ENCODE measurements at regions not wholly inside any gene's neighbourhood (a gene's known extent, or its start where the extent isn't known, plus 50 kb on each side); places are given as distances from the start of the nearest gene placed in this dataset.

GRCh38 chr3:28022916-28023315, 218.5 kb upstream of the CMC1 start:
- Histone ChIP-seq H3K27ac (ENCODE audit: low read length) (no peak overlapping the region), H4K20me1 (ENCODE audit: insufficient read depth) (no peaks in the 10 kb centered on the region), H3K9me3 (ENCODE audit: low read length) (no peaks in the 10 kb centered on the region), H3K36me3 (ENCODE audit: insufficient read depth, low read length) (no peaks in the 10 kb centered on the region), H2AFZ (ENCODE audit: low read depth, low read length) (no peak overlapping the region), H3F3A (ENCODE audit: insufficient read depth, low read length, poor library complexity, severe bottlenecking) (no peaks in the 10 kb centered on the region), H3K27me3 (ENCODE audit: insufficient read depth, low read depth, low read length) (no peaks in the 10 kb centered on the region), H3K9ac (ENCODE audit: low read length) (no peak overlapping the region), H3K9me2 (ENCODE audit: insufficient read depth, low read length) (no peaks in the 10 kb centered on the region), H3K4me3 (ENCODE audit: low read length) (no peak overlapping the region), H3K4me2 (ENCODE audit: low read length) (no peak overlapping the region), H3K79me2 (replicated peaks; ENCODE audit: insufficient read depth, low read length) (no peaks in the 10 kb centered on the region)
- TF ChIP-seq SMC3 (conservative IDR thresholded peaks at IDR 0.05; ENCODE audit: poor library complexity) = no peak
- no peak for TF ChIP-seq REST (IDR thresholded peaks at IDR 0.05; ENCODE audit: borderline replicate concordance)
- no peak for TF ChIP-seq MXI1 (conservative IDR thresholded peaks at IDR 0.05; ENCODE audit: poor library complexity, severe bottlenecking)
- TF ChIP-seq EP300 (conservative IDR thresholded peaks at IDR 0.05; ENCODE audit: poor library complexity, severe bottlenecking) = no peak
- no peak for TF ChIP-seq CTCF (IDR thresholded peaks at IDR 0.05; ENCODE audit: poor library complexity, severe bottlenecking)
- TF ChIP-seq TAF1 (IDR thresholded peaks at IDR 0.05; ENCODE audit: low read depth) = no peak
- TF ChIP-seq EZH2 (IDR thresholded peaks at IDR 0.05; ENCODE audit: borderline replicate concordance, insufficient read depth, low read length, poor library complexity, severe bottlenecking) = no peak
- no peak for TF ChIP-seq RAD21 (conservative IDR thresholded peaks at IDR 0.05)
- TF ChIP-seq POLR2AphosphoS5 (IDR thresholded peaks at IDR 0.05) = no peak

- H3K27ac ChIP-seq (ENCODE audit: low read length) = no peak overlapping the region
- no peaks in the 10 kb centered on the region for H3K79me2 ChIP-seq (replicated peaks; ENCODE audit: insufficient read depth, low read length)
- H3F3A ChIP-seq (ENCODE audit: insufficient read depth, low read length, poor library complexity, severe bottlenecking) = no peaks in the 10 kb centered on the region
- no peaks in the 10 kb centered on the region for H3K9me3 ChIP-seq (ENCODE audit: low read length)
- H3K9me2 ChIP-seq (ENCODE audit: insufficient read depth, low read length) = no peaks in the 10 kb centered on the region
- no peaks in the 10 kb centered on the region for H3K27me3 ChIP-seq (ENCODE audit: insufficient read depth, low read depth, low read length)
- H3K9ac ChIP-seq (ENCODE audit: low read length) = no peak overlapping the region
- TF ChIP-seq POLR2AphosphoS5 (IDR thresholded peaks at IDR 0.05) (no peak), SMC3 (conservative IDR thresholded peaks at IDR 0.05; ENCODE audit: poor library complexity) (no peak), EP300 (conservative IDR thresholded peaks at IDR 0.05; ENCODE audit: poor library complexity, severe bottlenecking) (no peak)
- no peak overlapping the region for H3K4me3 ChIP-seq (ENCODE audit: low read length)
- no peak overlapping the region for H2AFZ ChIP-seq (ENCODE audit: low read depth, low read length)
- H3K36me3 ChIP-seq (ENCODE audit: insufficient read depth, low read length) = no peaks in the 10 kb centered on the region
- H4K20me1 ChIP-seq (ENCODE audit: insufficient read depth) = no peaks in the 10 kb centered on the region
- H3K4me2 ChIP-seq (ENCODE audit: low read length) = no peak overlapping the region
Measured at GRCh38 chr3:28028554-28028953, 212.9 kb upstream of the CMC1 start.
